SK-MEL-5 (cell line): ENCODE measurements at regions not wholly inside any gene's neighbourhood (a gene's known extent, or its start where the extent isn't known, plus 50 kb on each side); places are given as distances from the start of the nearest gene placed in this dataset.
"Not testable (repeated sequence)": the region's sequence is repeated elsewhere in the genome, so short reads cannot be mapped to it uniquely, and the experiment has no call there.

ENCODE experiments used
- DNase-seq: peaks from one replicate; pipeline ENCODE4 v3.0.0-alpha.2; 2016; ENCODE audit warnings: low read depth, low spot score
- in situ Hi-C: cut with HindIII; loops from 2 replicates; pipeline ENCODE4 v1.10.0; 2016; ENCODE audit warnings: low sequenced_read_pairs, high pct_unique_total_duplicates, low pct_unique_long_range_greater_than_20kb

- no peak for DNase-seq
- in situ Hi-C loops = no loop called here
Measured at GRCh38 chr16:82287937-82288336, 117.9 kb upstream of the MPHOSPH6 start.

- no peak for DNase-seq
- in situ Hi-C loops = no loop called here
Measured at GRCh38 chr16:82282662-82283061, 112.6 kb upstream of the MPHOSPH6 start.

- in situ Hi-C loops = no loop called here
- no peak for DNase-seq
Measured at GRCh38 chr16:82281544-82281943, 111.5 kb upstream of the MPHOSPH6 start.

GRCh38 chr16:82280867-82281266, 110.8 kb upstream of the MPHOSPH6 start:
- DNase-seq = no peak
- in situ Hi-C loops = no loop called here

GRCh38 chr16:82275349-82275748, 105.3 kb upstream of the MPHOSPH6 start:
- DNase-seq, in situ Hi-C loops: not testable (repeated sequence)

GRCh38 chr16:82271636-82272035, 101.6 kb upstream of the MPHOSPH6 start:
- no peak for DNase-seq
- in situ Hi-C loops = no loop called here

GRCh38 chr16:82267675-82268074, 97.7 kb upstream of the MPHOSPH6 start:
- in situ Hi-C loops, DNase-seq: not testable (repeated sequence)

GRCh38 chr16:82265809-82266208, 95.8 kb upstream of the MPHOSPH6 start:
- no peak for DNase-seq
- in situ Hi-C loops = no loop called here

- in situ Hi-C loops = no loop called here
- no peak for DNase-seq
Measured at GRCh38 chr16:82264756-82265155, 94.7 kb upstream of the MPHOSPH6 start.

GRCh38 chr16:82263521-82264143, 93.6 kb upstream of the MPHOSPH6 start:
- peak; percentile 65 for DNase-seq
- in situ Hi-C loops = no loop called here

- in situ Hi-C loops = no loop called here
- no peak for DNase-seq
Measured at GRCh38 chr16:82262244-82262643, 92.2 kb upstream of the MPHOSPH6 start.

GRCh38 chr16:82260212-82260795, 90.3 kb upstream of the MPHOSPH6 start:
- no peak for DNase-seq
- in situ Hi-C loops = no loop called here

GRCh38 chr16:82259731-82260130, 89.7 kb upstream of the MPHOSPH6 start:
- in situ Hi-C loops = no loop called here

GRCh38 chr16:82257990-82258389, 88.0 kb upstream of the MPHOSPH6 start:
- in situ Hi-C loops = no loop called here
- DNase-seq = no peak

More at GRCh38 chr16:82259731-82260130, 89.7 kb upstream of the MPHOSPH6 start:
- DNase-seq = no peak

GRCh38 chr16:82252582-82252981, 82.6 kb upstream of the MPHOSPH6 start:
- no peak for DNase-seq
- in situ Hi-C loops = no loop called here

GRCh38 chr16:82248677-82249076, 78.7 kb upstream of the MPHOSPH6 start:
- in situ Hi-C loops = no loop called here

GRCh38 chr16:82248012-82248656, 78.1 kb upstream of the MPHOSPH6 start:
- in situ Hi-C loops = no loop called here

More at GRCh38 chr16:82248677-82249076, 78.7 kb upstream of the MPHOSPH6 start:
- DNase-seq = no peak

GRCh38 chr16:82242201-82242600, 72.2 kb upstream of the MPHOSPH6 start:
- in situ Hi-C loops = no loop called here
- no peak for DNase-seq

More at GRCh38 chr16:82248012-82248656, 78.1 kb upstream of the MPHOSPH6 start:
- DNase-seq = no peak

GRCh38 chr16:82241469-82242052, 71.5 kb upstream of the MPHOSPH6 start:
- in situ Hi-C loops = no loop called here
- peak; percentile 2 for DNase-seq
